ENCODE measurements at regions not wholly inside any gene's neighbourhood (a gene's known extent, or its start where the extent isn't known, plus 50 kb on each side); places are given as distances from the start of the nearest gene placed in this dataset.

DNA sequence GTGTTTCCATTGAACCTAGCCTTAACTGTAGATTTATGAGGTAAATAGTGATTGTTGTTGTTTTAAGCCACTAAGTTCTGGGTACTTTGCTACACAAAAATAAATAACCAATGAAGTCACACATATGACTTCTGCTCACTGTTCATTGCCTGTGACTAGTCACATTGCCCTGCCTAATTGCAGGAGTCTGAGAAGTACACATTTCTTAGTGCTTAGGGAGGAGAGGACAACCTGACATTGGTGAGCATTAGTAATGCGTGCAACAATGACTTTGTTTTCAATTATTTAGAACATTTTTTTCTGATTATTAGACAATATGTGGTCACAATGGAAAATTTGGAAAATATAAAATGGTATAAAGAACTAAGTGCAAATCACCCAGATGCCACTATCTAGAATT is 133.2 kb upstream of the DAZL start:
- TF ChIP-seq, protein P1, sequence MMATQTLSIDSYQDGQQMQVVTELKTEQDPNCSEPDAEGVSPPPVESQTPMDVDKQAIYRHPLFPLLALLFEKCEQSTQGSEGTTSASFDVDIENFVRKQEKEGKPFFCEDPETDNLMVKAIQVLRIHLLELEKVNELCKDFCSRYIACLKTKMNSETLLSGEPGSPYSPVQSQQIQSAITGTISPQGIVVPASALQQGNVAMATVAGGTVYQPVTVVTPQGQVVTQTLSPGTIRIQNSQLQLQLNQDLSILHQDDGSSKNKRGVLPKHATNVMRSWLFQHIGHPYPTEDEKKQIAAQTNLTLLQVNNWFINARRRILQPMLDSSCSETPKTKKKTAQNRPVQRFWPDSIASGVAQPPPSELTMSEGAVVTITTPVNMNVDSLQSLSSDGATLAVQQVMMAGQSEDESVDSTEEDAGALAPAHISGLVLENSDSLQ (IDR thresholded peaks at IDR 0.05), result no peak
- TF ChIP-seq, protein P2, sequence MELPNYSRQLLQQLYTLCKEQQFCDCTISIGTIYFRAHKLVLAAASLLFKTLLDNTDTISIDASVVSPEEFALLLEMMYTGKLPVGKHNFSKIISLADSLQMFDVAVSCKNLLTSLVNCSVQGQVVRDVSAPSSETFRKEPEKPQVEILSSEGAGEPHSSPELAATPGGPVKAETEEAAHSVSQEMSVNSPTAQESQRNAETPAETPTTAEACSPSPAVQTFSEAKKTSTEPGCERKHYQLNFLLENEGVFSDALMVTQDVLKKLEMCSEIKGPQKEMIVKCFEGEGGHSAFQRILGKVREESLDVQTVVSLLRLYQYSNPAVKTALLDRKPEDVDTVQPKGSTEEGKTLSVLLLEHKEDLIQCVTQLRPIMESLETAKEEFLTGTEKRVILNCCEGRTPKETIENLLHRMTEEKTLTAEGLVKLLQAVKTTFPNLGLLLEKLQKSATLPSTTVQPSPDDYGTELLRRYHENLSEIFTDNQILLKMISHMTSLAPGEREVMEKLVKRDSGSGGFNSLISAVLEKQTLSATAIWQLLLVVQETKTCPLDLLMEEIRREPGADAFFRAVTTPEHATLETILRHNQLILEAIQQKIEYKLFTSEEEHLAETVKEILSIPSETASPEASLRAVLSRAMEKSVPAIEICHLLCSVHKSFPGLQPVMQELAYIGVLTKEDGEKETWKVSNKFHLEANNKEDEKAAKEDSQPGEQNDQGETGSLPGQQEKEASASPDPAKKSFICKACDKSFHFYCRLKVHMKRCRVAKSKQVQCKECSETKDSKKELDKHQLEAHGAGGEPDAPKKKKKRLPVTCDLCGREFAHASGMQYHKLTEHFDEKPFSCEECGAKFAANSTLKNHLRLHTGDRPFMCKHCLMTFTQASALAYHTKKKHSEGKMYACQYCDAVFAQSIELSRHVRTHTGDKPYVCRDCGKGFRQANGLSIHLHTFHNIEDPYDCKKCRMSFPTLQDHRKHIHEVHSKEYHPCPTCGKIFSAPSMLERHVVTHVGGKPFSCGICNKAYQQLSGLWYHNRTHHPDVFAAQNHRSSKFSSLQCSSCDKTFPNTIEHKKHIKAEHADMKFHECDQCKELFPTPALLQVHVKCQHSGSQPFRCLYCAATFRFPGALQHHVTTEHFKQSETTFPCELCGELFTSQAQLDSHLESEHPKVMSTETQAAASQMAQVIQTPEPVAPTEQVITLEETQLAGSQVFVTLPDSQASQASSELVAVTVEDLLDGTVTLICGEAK (IDR thresholded peaks at IDR 0.05; ENCODE audit: borderline replicate concordance), result no peak
- TF ChIP-seq EED (IDR thresholded peaks at IDR 0.05; ENCODE audit: low read depth) (no peak), MYC (IDR thresholded peaks at IDR 0.05; ENCODE audit: insufficient read depth, insufficient read length, insufficient replicate concordance, low read length, severe bottlenecking) (no peak)
- TF ChIP-seq, protein P3, sequence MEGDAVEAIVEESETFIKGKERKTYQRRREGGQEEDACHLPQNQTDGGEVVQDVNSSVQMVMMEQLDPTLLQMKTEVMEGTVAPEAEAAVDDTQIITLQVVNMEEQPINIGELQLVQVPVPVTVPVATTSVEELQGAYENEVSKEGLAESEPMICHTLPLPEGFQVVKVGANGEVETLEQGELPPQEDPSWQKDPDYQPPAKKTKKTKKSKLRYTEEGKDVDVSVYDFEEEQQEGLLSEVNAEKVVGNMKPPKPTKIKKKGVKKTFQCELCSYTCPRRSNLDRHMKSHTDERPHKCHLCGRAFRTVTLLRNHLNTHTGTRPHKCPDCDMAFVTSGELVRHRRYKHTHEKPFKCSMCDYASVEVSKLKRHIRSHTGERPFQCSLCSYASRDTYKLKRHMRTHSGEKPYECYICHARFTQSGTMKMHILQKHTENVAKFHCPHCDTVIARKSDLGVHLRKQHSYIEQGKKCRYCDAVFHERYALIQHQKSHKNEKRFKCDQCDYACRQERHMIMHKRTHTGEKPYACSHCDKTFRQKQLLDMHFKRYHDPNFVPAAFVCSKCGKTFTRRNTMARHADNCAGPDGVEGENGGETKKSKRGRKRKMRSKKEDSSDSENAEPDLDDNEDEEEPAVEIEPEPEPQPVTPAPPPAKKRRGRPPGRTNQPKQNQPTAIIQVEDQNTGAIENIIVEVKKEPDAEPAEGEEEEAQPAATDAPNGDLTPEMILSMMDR (IDR thresholded peaks at IDR 0.05 in 2 of 3, conservative IDR thresholded peaks at IDR 0.05 in 1 of 3; ENCODE audit: control insufficient read depth in 2 of 3, extremely low read depth in 1 of 3, insufficient read depth in 1 of 3, low read depth in 3 of 3, low read length in 3 of 3), result no peak
- no TSS peak for BruUV-seq (replicated peaks)
- SMC1A ChIA-PET (ENCODE audit: uncharacterized antibody, unreplicated experiment), result no interaction called here

More for the DNA sequence above, 133.2 kb upstream of the DAZL start:
- H3K9me3 ChIP-seq (replicated peaks; ENCODE audit: control insufficient read depth, insufficient read depth, low read length), result peaks cover 4% of the 10 kb centered on the region
- H3K4me3 ChIP-seq, result no peak overlapping the region
- no peak overlapping the region for H3K4me2 ChIP-seq (ENCODE audit: control insufficient read depth, insufficient read depth)
- H3K9ac ChIP-seq (ENCODE audit: control insufficient read depth, insufficient read depth, low read length), result no peak overlapping the region
- intact Hi-C loops (cut with micrococcal nuclease; ENCODE audit: unreplicated experiment) (no loop called here), in situ Hi-C loops (cut with MboI) (no loop called here)
- H3K79me2 ChIP-seq (ENCODE audit: control insufficient read depth, insufficient read depth, low read length), result no peaks in the 10 kb centered on the region
- H3K36me3 ChIP-seq (ENCODE audit: control insufficient read depth in 2 of 2, insufficient read depth in 2 of 2, low read length in 1 of 2), result no peaks in the 10 kb centered on the region
- no peak overlapping the region for H3K27ac ChIP-seq (ENCODE audit: control insufficient read depth, insufficient read depth)
- H4K20me1 ChIP-seq (ENCODE audit: control insufficient read depth, insufficient read depth), result no peaks in the 10 kb centered on the region
- FAIRE-seq (no peak), DNase-seq (ENCODE audit: low read depth, low spot score) (no peak), ATAC-seq (no peak)
- H3K4me1 ChIP-seq (ENCODE audit: control insufficient read depth, insufficient read depth, low read length), result no peaks in the 10 kb centered on the region
- ChIA-PET RAD21 (ENCODE audit: unreplicated experiment) (no interaction called here), POLR2A (no interaction called here), CTCF (no interaction called here)
- no peak overlapping the region for H2AFZ ChIP-seq (ENCODE audit: control insufficient read depth, low read depth, low read length)
- no peaks in the 10 kb centered on the region for H3K27me3 ChIP-seq (replicated peaks in 1 of 2; ENCODE audit: control insufficient read depth in 2 of 2, insufficient read depth in 2 of 2, low read length in 1 of 2)
- WGBS (ENCODE audit: insufficient coverage, insufficient replicate concordance, low lambda C conversion rate, missing lambda C conversion rate), result 96% methylated on average over 1 of the region's 1 CpG
